ENCODE measurements at regions not wholly inside any gene's neighbourhood (a gene's known extent, or its start where the extent isn't known, plus 50 kb on each side); places are given as distances from the start of the nearest gene placed in this dataset.

- H3K36me3 ChIP-seq (replicated peaks; ENCODE audit: insufficient read depth, low read length): no peaks in the 10 kb centered on the region
- no peaks in the 10 kb centered on the region for H3K9me3 ChIP-seq (replicated peaks; ENCODE audit: insufficient read depth, low read length)
- H3K4me3 ChIP-seq (ENCODE audit: low read length): no peak overlapping the region
- no peaks in the 10 kb centered on the region for H3K27me3 ChIP-seq (replicated peaks; ENCODE audit: insufficient read depth, low read length)
- H3K27ac ChIP-seq (ENCODE audit: low read length): no peak overlapping the region
- DNase-seq: no peak
- no peaks in the 10 kb centered on the region for H3K79me2 ChIP-seq (ENCODE audit: low read length)
- no peaks in the 10 kb centered on the region for H3K9me2 ChIP-seq (replicated peaks; ENCODE audit: insufficient read depth, low read length)
- no peaks in the 10 kb centered on the region for H3K4me1 ChIP-seq (ENCODE audit: low read length)
- H3K4me2 ChIP-seq (ENCODE audit: low read depth, low read length): no peak overlapping the region
- no peaks in the 10 kb centered on the region for H3F3A ChIP-seq (ENCODE audit: insufficient read depth, low read length)
- no peak overlapping the region for H2AFZ ChIP-seq (ENCODE audit: low read length)
- no peaks in the 10 kb centered on the region for H4K20me1 ChIP-seq (ENCODE audit: insufficient read depth, low read length)
- TF ChIP-seq EZH2 (optimal IDR thresholded peaks at IDR 0.05; ENCODE audit: low read depth, low read length) (no peak), CTCF (IDR thresholded peaks at IDR 0.05; ENCODE audit: low read length) (no peak), EZH2phosphoT487 (IDR thresholded peaks at IDR 0.05; ENCODE audit: low read length) (no peak)
- H3K9ac ChIP-seq (ENCODE audit: low read length): no peak overlapping the region
Measured at GRCh38 chr1:239139801-239140200, 246.6 kb upstream of the CHRM3 start.

GRCh38 chr1:239128541-239128940, 257.8 kb upstream of the CHRM3 start:
- Histone ChIP-seq H3K4me3 (ENCODE audit: low read length) (no peak overlapping the region), H3K9me2 (replicated peaks; ENCODE audit: insufficient read depth, low read length) (no peaks in the 10 kb centered on the region), H3K27me3 (replicated peaks; ENCODE audit: insufficient read depth, low read length) (no peaks in the 10 kb centered on the region), H3K27ac (ENCODE audit: low read length) (no peak overlapping the region), H3K36me3 (replicated peaks; ENCODE audit: insufficient read depth, low read length) (no peaks in the 10 kb centered on the region), H3K4me2 (ENCODE audit: low read depth, low read length) (no peak overlapping the region), H2AFZ (ENCODE audit: low read length) (no peak overlapping the region), H3K4me1 (ENCODE audit: low read length) (0 out of 2 replicates have a peak, but pooled peaks cover 9% of the 10 kb centered on the region), H3F3A (ENCODE audit: insufficient read depth, low read length) (no peaks in the 10 kb centered on the region), H3K79me2 (ENCODE audit: low read length) (no peaks in the 10 kb centered on the region), H4K20me1 (ENCODE audit: insufficient read depth, low read length) (no peaks in the 10 kb centered on the region), H3K9me3 (replicated peaks; ENCODE audit: insufficient read depth, low read length) (no peaks in the 10 kb centered on the region), H3K9ac (ENCODE audit: low read length) (no peak overlapping the region)
- DNase-seq: no peak
- TF ChIP-seq CTCF (IDR thresholded peaks at IDR 0.05; ENCODE audit: low read length) (no peak), EZH2phosphoT487 (IDR thresholded peaks at IDR 0.05; ENCODE audit: low read length) (no peak), EZH2 (optimal IDR thresholded peaks at IDR 0.05; ENCODE audit: low read depth, low read length) (no peak)

GRCh38 chr1:239126884-239127283, 259.5 kb upstream of the CHRM3 start:
- no peak overlapping the region for H3K9ac ChIP-seq (ENCODE audit: low read length)

More at GRCh38 chr1:239126884-239127283, 259.5 kb upstream of the CHRM3 start:
- no peaks in the 10 kb centered on the region for H3K9me2 ChIP-seq (replicated peaks; ENCODE audit: insufficient read depth, low read length)
- no peak overlapping the region for H3K27ac ChIP-seq (ENCODE audit: low read length)
- H3K27me3 ChIP-seq (replicated peaks; ENCODE audit: insufficient read depth, low read length): no peaks in the 10 kb centered on the region
- H3K4me2 ChIP-seq (ENCODE audit: low read depth, low read length): no peak overlapping the region
- no peak overlapping the region for H3K4me3 ChIP-seq (ENCODE audit: low read length)
- H3K36me3 ChIP-seq (replicated peaks; ENCODE audit: insufficient read depth, low read length): no peaks in the 10 kb centered on the region
- no peaks in the 10 kb centered on the region for H3K79me2 ChIP-seq (ENCODE audit: low read length)
- H4K20me1 ChIP-seq (ENCODE audit: insufficient read depth, low read length): no peaks in the 10 kb centered on the region
- no peaks in the 10 kb centered on the region for H3F3A ChIP-seq (ENCODE audit: insufficient read depth, low read length)
- no peak for DNase-seq
- TF ChIP-seq EZH2 (optimal IDR thresholded peaks at IDR 0.05; ENCODE audit: low read depth, low read length) (no peak), CTCF (IDR thresholded peaks at IDR 0.05; ENCODE audit: low read length) (no peak), EZH2phosphoT487 (IDR thresholded peaks at IDR 0.05; ENCODE audit: low read length) (no peak)
- H3K9me3 ChIP-seq (replicated peaks; ENCODE audit: insufficient read depth, low read length): no peaks in the 10 kb centered on the region
- 0 out of 2 replicates have a peak, but pooled peaks cover 9% of the 10 kb centered on the region for H3K4me1 ChIP-seq (ENCODE audit: low read length)
- H2AFZ ChIP-seq (ENCODE audit: low read length): no peak overlapping the region

Measured in MM.1S (cell line).